GM12878 (cell line): ENCODE measurements at regions not wholly inside any gene's neighbourhood (a gene's known extent, or its start where the extent isn't known, plus 50 kb on each side); places are given as distances from the start of the nearest gene placed in this dataset.

Experiments used
- ATF2 ChIP-seq: IDR thresholded peaks from 2 replicates; pipeline ENCODE4 v1.6.1; 2012; ENCODE audit warnings: low read length, inconsistent platforms
- PAX5 ChIP-seq: IDR thresholded peaks from 2 replicates; pipeline ENCODE4 v1.6.1; 2011; ENCODE audit warnings: low read depth, low read length, borderline replicate concordance

- no peak for TF ChIP-seq PAX5
- no peak for TF ChIP-seq ATF2
These were observed 136.4 kb upstream of the SALL4 start for GRCh38 chr20:51938559-51939258.
